ENCODE measurements at regions not wholly inside any gene's neighbourhood (a gene's known extent, or its start where the extent isn't known, plus 50 kb on each side); places are given as distances from the start of the nearest gene placed in this dataset.

DNA sequence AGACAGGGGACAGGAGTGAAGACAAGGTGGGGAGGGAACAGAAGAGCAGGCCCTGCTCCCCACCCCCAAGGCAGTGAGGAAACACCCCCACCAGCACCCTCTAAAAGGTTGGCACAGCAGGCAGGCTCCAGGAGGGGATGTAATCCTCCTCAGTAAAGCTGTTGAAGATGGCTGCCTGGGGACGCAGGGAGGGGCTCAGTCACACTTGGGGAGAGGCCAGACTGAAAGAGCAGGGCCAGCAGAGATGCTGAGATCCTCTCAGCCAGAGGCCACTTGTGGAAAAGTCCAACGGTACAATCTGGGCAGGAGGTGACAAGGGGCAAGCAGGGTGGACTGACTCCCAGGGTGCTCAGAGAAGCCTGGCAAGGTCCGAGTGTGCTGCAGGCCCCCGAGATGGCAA is 154.8 kb upstream of the ID2 start:
- DNase-seq (ENCODE audit: low read depth), result no peak

DNA sequence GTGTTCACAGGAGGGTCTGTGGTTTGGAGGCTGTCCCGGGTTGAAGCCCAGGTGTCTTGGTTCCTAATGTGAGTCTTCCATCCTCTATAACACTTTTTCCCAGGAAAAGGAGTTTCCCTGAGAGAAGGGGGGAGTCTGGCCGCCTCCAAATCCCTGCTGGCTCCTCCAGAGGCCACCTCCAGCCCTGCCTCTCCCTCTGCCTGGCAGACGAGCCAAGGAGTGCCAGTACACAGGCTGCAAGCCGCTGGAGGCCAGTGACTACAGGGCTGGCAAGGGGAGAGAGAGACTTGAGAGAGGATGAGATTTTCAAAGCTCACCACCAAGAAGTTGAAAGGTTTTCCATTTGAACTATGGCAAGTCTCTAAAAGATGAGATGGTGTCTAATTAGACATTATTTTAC is 154.2 kb upstream of the ID2 start:
- no peak for DNase-seq (ENCODE audit: low read depth)

DNA sequence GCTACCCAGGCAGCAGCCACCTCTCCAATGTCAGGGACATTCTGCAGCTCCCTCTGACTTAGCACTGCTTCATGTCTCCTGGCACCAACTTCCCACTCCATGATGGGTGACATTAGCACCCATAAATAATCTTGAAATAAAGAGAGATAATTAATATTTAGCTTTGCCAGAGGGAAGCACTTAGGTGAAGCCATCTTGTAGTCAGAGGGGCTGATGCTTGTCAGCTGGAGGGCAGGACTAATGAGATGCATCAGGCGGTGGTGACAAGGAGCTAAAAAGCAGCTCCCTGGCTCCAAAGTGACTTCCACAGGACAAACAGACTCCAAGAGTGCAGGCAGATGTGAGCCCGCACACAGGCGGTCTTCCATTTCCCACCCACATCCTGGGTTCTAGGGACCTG is 153.0 kb upstream of the ID2 start:
- DNase-seq (ENCODE audit: low read depth), result no peak

DNA sequence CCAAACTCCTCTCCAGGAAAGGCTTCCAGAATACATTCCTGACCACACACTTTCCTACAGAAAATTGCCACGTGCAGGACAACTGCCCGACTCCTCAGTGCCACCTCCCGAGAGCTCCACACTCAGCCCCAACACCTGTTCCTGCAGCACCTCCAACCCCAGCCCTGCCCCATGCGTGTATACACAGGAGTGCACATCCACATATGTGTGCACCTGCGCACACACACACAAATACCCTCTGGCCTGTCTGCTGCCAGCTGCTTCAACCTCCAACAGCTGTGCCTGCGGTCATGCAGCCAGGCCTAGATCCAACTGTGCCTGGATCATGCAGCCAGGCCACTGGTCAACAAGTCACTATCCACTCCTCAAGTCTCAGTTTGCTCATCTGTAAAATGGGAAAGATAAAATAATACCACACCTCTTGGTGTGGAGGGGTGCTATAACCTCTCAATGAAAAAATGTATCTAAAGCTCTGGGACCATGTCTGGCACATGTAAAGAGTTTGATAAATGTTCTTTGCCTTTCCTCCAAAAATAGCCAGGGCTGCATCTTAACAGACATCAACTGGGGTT is 152.1 kb upstream of the ID2 start:
- DNase-seq (ENCODE audit: low read depth), result no peak

DNA sequence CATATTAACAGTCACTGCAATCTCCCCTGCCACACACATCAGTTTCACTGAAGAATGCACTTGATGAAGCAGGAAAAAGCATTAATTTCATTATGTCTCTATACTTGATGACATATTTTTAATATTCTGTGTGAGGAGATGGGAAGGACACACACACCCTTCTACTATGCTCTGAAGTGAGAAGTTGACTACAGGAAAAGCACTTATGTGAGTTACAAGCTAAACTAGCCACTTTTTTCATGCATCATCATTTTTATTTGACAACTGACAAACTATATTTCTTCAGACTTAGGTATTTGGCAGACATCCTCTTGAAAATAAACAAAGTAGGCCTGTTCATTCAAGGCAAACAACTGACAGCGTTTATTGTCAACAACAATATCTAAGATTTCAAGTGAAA is 150.4 kb upstream of the ID2 start:
- no peak for DNase-seq (ENCODE audit: low read depth)

DNA sequence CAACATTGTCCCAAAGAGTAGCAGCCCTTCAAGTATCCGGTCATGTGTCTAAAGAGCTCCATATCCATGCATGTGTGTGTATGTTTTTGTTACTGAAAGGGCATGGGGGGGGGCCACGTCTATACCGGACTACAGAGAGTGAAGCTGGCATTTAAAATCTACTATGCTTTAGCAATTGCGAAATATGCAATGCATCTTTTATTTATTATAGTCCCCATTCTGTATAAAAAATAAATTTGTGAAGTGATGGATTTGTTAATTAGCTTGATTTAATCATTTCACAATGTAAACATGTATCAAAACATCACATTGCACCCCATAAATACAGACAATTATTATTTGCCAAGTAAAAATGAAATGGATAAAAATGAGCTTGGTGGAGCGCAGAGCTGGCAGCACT is 149.4 kb upstream of the ID2 start:
- DNase-seq (ENCODE audit: low read depth), result no peak

DNA sequence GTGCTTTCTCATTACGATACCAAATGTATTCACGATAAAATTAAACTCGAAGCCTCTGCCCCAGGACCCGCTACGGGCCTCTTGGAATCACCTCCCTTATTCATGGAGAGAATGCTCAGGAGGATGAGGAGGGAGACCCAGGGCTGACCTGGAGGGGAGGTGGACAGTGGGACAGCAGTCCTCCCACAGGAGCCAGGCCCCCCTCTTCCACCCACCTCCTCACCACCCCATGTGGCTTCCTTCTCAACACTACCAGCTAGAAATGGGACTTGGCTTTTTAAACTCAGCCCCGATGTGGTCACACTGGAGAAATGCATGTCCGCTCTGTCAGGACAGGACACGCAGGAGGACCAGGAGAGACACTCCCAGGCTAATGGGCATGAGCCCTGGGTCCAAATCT is 147.9 kb upstream of the ID2 start:
- no peak for DNase-seq (ENCODE audit: low read depth)

DNA sequence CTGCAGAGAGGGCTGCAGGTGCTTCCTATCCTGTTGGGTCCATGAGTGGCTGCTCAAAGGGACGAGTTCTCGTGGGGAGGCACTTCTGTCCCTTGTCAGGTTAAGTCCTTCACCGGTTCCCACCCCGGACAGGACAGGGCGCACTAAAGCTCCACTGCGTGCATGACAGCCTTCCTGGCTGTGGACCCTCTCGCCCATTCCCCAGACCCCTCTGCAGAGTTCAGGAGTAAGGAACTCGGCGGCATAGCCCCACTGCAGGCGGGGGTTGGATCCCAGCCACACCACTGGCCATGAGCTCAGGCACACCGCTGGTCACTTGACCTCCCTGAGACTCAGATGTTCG is 147.5 kb upstream of the ID2 start:
- no peak for DNase-seq (ENCODE audit: low read depth)

DNA sequence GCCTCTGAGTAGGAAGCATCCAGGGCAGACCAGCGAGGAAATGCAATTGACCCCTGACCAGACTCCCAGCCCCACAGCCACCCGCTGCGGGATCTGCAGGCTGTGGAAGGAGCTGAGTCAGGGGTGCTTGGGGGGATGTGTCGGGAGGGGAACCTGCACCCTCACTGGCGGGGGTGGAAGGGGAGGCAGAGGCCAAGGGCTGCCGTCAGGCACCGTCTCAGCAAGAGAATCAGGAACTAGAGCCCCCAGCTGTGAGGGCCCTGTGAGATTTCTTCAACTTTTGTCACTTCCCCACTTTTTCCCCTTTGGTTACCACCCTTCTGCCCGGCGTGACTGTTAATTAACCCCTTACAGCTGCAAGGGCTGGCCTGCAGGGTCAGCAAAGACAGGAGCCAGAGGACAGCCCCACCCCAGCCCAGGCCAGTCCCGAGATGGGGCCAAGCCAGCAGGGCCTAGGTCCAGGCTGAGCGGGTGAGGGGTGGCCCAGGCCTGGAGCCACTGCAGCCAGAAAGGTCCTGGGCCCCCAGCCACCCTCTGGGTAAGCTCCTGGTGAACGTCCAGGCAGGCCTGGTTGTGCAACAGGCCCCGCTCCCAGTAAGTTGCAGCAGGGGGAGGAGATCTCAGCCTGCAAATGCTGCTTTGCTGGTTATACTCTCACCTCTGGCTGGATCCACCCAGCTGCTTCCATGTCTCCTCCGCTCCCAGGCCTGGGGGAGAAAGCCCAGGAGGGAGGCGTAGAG is 147.0 kb upstream of the ID2 start:
- no peak for DNase-seq (ENCODE audit: low read depth)

DNA sequence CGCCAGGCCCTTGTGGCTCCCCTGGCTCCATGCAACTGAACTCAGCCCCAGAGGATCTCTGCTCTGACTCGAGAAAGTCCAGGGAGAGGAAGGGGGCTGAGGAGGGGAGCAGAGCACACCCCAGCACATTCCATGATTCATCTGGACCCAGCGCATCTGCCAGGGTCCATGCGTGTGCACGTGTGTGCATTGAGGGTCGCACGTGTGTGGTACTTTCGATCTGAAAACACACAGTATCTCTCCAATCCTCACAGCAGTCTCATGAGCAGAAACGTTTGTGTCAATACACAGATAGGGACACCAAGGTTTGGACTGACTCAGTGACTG is 146.4 kb upstream of the ID2 start:
- DNase-seq (ENCODE audit: low read depth), result no peak

DNA sequence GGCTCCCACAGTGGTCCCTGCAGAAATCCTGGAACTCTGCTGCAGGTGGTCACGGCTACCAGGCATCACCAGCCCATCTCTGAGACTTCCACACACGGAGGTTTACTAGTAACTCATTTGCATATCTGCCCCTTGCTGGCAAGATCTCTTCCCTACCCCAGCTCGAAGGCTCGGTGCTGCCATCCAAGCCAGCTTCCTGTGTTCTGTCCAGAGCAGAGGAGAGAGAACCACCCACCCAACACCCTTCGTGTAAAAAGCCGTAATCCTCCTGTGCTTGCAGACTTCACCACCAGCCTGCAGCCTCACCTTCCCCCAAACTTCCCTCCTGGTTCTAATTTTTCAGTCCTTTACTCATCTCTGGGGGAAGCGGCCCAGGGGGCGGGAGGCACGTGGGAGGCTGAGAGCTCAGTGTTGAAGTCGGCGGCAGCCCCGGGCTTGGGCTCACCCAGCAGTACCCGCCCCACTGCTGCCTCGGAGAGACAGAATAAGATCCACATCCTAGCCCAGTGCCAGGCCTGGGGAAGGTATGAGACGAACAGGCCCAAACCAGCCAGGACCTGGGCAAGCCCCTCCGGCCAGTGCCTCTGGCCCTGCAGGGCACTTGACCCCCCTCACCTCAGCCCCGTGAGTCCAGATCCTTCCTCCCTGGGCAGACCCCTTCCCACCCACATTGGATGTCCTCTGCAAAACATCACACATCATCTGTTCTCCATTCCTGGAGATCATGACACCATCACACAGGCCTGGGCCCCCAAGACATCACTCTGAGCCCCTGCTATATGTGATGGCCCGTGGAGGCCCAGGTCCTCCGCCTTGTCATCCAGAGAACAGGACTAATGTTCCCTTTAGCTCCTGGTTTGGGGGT is 145.8 kb upstream of the ID2 start:
- no peak for DNase-seq (ENCODE audit: low read depth)

DNA sequence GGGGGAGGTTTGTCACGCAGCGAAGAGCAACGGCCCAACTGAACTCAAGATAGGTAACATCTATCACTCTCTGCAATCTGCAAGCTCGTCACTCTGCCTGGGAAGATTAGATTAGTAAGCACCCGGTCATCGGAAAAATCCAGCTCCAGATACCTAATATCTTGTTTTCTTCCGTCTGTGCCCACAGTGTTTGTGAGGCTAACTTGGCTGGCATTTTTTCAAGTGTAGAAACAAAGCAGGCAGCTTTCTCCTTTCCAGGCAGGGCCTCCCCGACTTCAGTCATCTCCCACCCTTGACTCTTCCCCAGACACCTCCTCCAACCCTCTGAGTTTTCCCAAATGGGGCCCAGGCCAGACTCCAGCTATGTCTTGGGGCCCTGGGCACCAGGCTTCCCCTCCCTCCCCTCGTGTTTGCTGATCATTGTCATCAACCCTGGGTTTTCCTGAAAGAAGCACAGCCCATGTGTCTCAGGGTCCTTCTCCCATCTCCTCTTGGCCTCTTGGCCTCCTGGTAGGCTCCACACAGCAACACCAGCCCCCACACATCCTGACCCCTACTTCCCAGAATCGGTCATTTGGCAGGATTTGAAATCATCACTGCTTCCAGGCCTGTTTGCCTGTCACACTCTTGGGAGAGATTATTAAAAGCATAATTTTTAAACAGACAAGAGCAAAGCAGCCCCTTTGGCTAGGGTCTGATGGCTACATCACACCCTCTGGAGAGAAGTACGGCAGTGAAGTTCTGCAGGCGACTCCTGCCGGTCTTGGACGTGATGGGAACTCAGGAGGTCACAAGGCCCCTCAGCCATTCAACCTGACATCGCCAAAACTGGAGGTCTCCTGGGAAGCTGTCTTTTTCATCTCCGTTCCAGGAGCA is 144.9 kb upstream of the ID2 start:
- no peak for DNase-seq (ENCODE audit: low read depth)

DNA sequence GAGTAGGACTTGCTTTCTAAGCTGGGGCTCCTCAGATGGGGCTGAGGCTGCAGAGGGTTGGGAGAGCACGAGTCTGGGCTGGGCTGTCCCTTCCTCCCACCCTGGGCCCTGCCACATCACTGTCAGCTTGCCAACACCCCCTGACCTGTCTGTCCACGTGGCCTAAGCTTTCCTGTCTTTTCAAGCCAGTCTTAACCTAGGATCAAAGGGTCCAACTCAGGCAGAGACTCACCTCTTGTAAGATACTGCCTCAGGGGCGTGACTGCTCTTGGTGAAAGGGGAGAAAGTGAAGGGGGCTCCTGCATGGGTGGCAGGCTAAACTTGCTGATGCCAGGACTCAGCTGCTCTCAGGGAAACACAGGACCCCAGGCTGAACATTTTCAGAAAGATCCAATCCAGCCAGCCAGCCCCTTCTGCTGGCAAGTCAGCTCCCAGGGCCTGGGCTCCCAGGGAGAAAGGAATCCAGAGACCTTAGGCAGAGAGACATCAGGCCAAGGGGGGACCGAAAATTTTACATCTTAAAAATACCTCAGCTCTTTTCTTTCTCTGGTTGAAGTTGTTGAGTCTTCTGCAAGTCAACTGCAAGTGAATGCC is 144.2 kb upstream of the ID2 start:
- no peak for DNase-seq (ENCODE audit: low read depth)

DNA sequence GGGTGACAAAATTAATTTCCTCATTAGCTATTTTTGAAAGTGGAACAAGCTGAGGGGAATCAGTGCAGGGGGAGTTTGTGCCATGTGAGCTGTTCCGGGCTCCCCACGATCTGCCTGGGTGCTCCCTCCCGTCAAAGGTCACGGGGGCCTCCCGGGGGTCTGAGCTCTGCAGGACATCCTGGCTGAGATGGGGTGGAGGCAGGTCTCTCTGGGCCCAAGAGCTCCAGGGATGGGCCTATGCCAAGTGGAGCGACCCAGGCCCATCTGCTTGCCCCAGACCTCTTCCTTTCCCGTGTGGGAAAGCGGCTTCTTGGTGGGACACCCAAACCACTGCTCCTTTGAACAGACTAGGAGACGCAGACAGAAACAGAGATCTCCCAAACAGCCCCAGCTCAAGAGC is 143.3 kb upstream of the ID2 start:
- no peak for DNase-seq (ENCODE audit: low read depth)

DNA sequence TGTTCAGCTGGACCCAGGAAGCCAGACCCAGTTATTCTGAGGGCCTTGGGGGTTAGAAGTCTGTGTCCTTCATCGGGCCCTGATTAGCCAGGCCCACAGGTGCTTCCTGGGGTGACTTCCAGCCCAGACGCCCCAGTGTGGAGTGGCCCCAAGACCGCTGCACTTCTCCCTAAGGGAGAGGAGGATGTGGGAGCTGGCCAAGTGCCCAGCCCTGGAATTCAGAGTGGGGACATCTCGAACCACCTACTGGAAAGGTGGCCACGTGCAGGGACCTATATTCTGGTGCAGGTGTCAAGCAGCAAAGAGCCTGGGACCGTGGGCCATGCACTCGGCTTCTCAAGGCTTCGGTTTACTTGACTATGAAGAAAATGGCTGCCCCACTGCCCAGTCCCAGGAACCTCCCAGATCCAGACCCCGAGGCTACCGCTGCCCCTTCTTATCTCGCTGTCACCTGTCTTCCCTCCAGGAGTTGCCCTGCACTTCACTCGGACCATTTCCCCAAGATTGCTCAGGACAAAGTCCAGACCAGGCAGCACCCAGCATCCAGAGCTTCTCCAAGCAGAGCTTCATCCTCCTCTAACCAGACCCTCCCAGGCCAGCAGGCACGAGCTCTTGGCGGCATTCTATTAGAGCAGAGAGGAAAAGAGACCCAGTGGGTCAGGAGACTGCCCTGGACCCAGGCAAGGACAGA is 142.8 kb upstream of the ID2 start:
- no peak for DNase-seq (ENCODE audit: low read depth)

DNA sequence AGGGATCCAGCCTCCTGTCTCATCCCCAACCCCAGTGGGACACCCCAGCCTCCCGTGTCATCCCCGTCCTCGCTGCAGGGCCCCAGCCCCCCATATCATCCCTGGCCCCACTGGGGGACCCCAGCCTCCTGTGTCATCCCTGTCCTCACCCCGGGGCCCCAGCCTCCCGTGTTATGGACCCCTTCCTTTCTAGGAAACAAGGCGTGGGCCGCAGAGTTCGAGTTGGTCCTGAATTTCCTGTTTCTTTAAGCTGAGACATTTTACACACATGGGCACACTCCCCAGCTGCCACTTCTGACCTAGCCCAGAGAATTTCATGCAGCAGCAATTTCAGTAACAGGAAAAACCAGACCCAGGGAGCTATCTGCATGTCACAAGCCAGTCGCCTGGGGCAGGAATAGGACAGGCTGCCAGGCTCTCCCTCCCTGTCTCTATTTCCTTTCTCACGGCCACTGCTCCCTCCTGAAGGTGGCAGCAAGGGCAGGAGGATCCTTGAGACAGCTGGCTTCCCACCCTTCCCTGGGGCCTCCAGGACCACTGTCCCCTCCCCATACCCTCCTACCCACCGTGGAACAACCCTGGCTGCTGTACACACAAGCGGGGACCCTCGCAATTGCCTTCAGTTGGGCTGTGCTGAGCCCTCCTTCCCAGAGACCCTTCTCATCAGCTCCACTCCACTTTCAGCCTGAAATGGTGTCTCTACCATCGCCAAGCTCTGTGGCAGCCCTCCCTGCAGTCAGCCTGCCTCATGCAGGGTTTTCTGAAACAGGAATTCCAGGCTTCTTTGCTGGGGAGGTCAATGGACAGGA is 141.9 kb upstream of the ID2 start:
- DNase-seq (ENCODE audit: low read depth), result no peak

DNA sequence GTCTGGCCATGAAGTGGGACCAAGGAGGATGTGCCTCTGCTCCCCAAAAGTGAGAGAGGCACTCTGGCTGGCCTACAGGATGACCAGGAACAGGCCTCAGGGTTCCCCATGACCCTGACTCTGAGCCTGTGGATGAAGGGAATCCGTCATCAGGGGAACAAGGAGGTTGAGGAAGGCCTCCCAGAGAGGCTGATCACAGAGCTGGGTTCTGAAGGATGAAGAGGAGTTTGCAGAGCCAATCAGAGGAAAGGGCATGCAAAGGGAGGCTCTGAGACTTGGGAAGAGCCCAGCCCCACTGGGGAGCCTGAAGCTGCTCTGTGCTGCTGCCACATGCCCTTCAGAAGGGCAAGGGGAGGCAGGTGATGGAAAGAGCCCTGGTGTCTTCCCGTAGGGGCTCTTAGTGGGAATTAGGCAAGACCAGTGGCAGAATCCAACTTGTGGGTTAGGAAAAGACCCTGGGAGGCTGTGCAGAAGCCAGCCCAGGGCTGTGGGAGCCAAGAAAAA is 141.3 kb upstream of the ID2 start:
- no peak for DNase-seq (ENCODE audit: low read depth)

DNA sequence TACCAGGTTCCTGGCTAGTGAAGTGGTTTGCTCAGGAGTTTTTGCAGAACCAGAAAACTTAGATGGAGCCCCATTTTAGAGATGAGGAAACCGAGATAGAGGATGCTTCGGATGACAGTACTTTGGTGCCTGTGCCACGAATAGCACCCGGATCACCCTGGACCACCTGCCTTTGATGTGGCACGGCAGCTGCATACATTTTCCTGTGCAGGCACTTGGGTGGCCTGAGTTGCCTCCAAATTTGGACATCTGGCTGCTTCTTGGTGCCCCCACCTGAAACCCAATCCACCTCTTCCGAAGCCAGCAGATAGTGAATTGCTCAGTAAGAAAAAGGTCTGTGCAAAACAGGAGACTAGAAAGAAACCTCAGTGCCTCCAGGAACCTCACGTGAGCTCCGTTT is 140.6 kb upstream of the ID2 start:
- DNase-seq (ENCODE audit: low read depth), result no peak

DNA sequence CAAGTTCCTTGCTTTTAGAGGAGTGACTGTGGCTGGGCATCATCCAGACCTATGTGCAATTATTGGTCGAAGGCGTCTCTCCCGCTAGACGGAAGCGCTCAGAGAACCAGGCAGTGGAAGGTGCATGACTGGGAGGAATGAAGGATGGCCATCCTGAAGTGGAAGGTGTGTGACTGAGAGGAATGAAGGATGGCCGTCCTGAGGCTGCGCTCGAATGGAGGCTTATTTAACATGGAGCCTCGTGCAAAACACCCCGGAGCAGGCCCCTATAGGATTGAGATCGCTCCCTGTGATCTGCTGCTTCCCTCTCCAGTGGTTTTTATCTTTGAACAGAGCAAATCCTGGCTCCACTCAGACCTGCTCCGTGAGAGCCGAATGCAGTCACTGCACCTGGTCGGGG is 140.2 kb upstream of the ID2 start:
- no peak for DNase-seq (ENCODE audit: low read depth)

DNA sequence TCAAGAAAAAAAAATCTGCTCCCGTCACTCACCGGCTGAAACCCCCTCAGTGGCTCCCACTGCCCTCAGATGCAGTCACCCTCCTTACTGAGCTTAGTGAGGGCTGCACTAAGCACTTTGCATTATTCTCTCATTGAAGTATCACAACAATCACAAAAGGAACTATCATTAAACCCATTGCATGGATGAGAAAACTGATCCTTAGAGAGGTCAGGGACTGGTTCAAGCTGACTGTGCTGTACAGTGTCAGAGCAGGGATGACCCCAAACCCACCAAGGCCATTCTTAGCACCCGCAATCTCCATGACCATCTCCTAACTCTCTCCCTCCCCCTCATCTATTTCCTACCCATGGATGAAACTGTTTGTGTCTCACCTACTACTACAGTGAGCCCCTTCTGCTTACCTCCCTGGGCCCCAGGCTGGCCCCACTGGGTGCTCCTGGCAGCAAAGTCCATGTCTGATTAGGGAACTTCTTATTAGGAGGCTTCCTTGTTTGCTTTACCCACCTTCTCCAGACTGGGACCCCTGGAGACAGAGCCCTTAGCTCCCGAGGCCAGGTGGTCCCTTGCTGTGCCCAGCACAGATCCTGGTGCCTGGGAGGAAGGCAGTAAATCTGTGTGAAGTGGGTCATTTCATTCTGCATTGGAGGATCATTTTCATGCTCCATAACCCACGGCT is 139.3 kb upstream of the ID2 start:
- DNase-seq (ENCODE audit: low read depth), result no peak

Measured in CMK (cell line).